Lower lobe of right lung (tissue), 2 donors: ENCODE measurements at regions not wholly inside any gene's neighbourhood (a gene's known extent, or its start where the extent isn't known, plus 50 kb on each side); places are given as distances from the start of the nearest gene placed in this dataset.

Experiments
- ATAC-seq, 2 donors: fragments of 200-7000 bp; cut with Tn5 transposase; one replicate each; pipeline ENCODE4 v1.9.1; 2020 to 2022; ENCODE audit warnings: mild to moderate bottlenecking in 2 of 2, moderate library complexity in 2 of 2
- DNase-seq: peaks from one replicate; pipeline ENCODE4 v3.0.0-alpha.2; 2020
- H3K27ac ChIP-seq: fragments of 200-600 bp; one replicate; pipeline ENCODE4 v1.8.0; 2022
- H3K27me3 ChIP-seq: fragments of 200-600 bp; one replicate; pipeline ENCODE4 v1.8.0; 2022; ENCODE audit warnings: low read depth
- H3K36me3 ChIP-seq: fragments of 200-600 bp; one replicate; pipeline ENCODE4 v1.8.0; 2022; ENCODE audit warnings: mild to moderate bottlenecking
- H3K4me1 ChIP-seq: fragments of 200-600 bp; one replicate; pipeline ENCODE4 v1.8.0; 2022
- H3K4me3 ChIP-seq: fragments of 200-600 bp; one replicate; pipeline ENCODE4 v1.8.0; 2022; ENCODE audit warnings: mild to moderate bottlenecking
- H3K9me3 ChIP-seq: fragments of 200-600 bp; one replicate; pipeline ENCODE4 v1.8.0; 2022
- CTCF ChIP-seq: fragments of 200-600 bp; IDR thresholded peaks from one replicate; pipeline ENCODE4 v1.8.0; 2022; ENCODE audit warnings: antibody characterized with exemption, mild to moderate bottlenecking
- intact Hi-C: fragments of 100-400 bp; cut with DNase I; formaldehyde crosslinking; loops from one replicate; pipeline ENCODE4 v1.11.0; 2022
- donor health status: DM: no; HTN: yes; CAD: no; lungs with severe emphysema.

GRCh38 chr5:54756301-54756700 lies 229.1 kb downstream of the ESM1 start:
- H3K27me3 ChIP-seq = no peaks in the 10 kb centered on the region
- no peak for TF ChIP-seq CTCF
- peaks cover 3% of the 10 kb centered on the region for H3K4me1 ChIP-seq
- H3K27ac ChIP-seq = no peak overlapping the region
- intact Hi-C loops = no loop called here
- H3K4me3 ChIP-seq = no peak overlapping the region
- H3K9me3 ChIP-seq = no peaks in the 10 kb centered on the region
- no peaks in the 10 kb centered on the region for H3K36me3 ChIP-seq
- DNase-seq (no peak), ATAC-seq (no peak)

GRCh38 chr5:54754878-54755277 lies 230.5 kb downstream of the ESM1 start:
- no peak overlapping the region for H3K27ac ChIP-seq
- DNase-seq = no peak
- H3K4me3 ChIP-seq = no peak overlapping the region
- TF ChIP-seq CTCF = no peak
- intact Hi-C loops = no loop called here
- H3K27me3 ChIP-seq = no peaks in the 10 kb centered on the region
- H3K4me1 ChIP-seq = no peaks in the 10 kb centered on the region
- no peaks in the 10 kb centered on the region for H3K36me3 ChIP-seq
- H3K9me3 ChIP-seq = no peaks in the 10 kb centered on the region
- no peak for ATAC-seq

GRCh38 chr5:54754420-54754819 lies 231.0 kb downstream of the ESM1 start:
- intact Hi-C loops = no loop called here
- Histone ChIP-seq H3K36me3 (no peaks in the 10 kb centered on the region), H3K27ac (no peak overlapping the region), H3K9me3 (no peaks in the 10 kb centered on the region), H3K4me3 (no peak overlapping the region), H3K4me1 (no peaks in the 10 kb centered on the region), H3K27me3 (no peaks in the 10 kb centered on the region)
- TF ChIP-seq CTCF = no peak
- DNase-seq (no peak), ATAC-seq (no peak)

- no peaks in the 10 kb centered on the region for H3K9me3 ChIP-seq
- intact Hi-C loops = no loop called here
- no peak for TF ChIP-seq CTCF
- ATAC-seq = no peak
- H3K4me1 ChIP-seq = no peaks in the 10 kb centered on the region
- H3K27ac ChIP-seq = no peak overlapping the region
- no peak for DNase-seq
- no peaks in the 10 kb centered on the region for H3K27me3 ChIP-seq
- H3K4me3 ChIP-seq = no peak overlapping the region
- H3K36me3 ChIP-seq = no peaks in the 10 kb centered on the region
These were observed 231.6 kb downstream of the ESM1 start for GRCh38 chr5:54753753-54754152.

GRCh38 chr5:54753034-54753433 lies 232.4 kb downstream of the ESM1 start:
- Histone ChIP-seq H3K4me1 (no peaks in the 10 kb centered on the region), H3K36me3 (no peaks in the 10 kb centered on the region), H3K27ac (no peak overlapping the region), H3K4me3 (no peak overlapping the region), H3K9me3 (no peaks in the 10 kb centered on the region), H3K27me3 (no peaks in the 10 kb centered on the region)
- ATAC-seq (peak; percentile 48 to 53), DNase-seq (no peak)
- TF ChIP-seq CTCF = no peak
- intact Hi-C loops = no loop called here

GRCh38 chr5:54748527-54748926 lies 231.0 kb downstream of the SNX18 start:
- Histone ChIP-seq H3K27me3 (no peaks in the 10 kb centered on the region), H3K27ac (no peak overlapping the region), H3K4me1 (peaks cover 17% of the 10 kb centered on the region), H3K36me3 (no peaks in the 10 kb centered on the region), H3K4me3 (no peak overlapping the region), H3K9me3 (no peaks in the 10 kb centered on the region)
- no peak for ATAC-seq
- TF ChIP-seq CTCF = no peak
- no peak for DNase-seq
- intact Hi-C loops = no loop called here
